CD4-positive, alpha-beta T cell treated with Interleukin-17A for 1 hour (primary cell): ENCODE measurements at regions not wholly inside any gene's neighbourhood (a gene's known extent, or its start where the extent isn't known, plus 50 kb on each side); places are given as distances from the start of the nearest gene placed in this dataset.
A peak's percentile ranks its signal among the peaks of the same experiment; 100 is the strongest.
"Not testable (repeated sequence)": the region's sequence is repeated elsewhere in the genome, so short reads cannot be mapped to it uniquely, and the experiment has no call there.

Source experiments
- DNase-seq: peaks from one replicate; pipeline ENCODE4 v3.0.0-alpha.2; 2020

DNA sequence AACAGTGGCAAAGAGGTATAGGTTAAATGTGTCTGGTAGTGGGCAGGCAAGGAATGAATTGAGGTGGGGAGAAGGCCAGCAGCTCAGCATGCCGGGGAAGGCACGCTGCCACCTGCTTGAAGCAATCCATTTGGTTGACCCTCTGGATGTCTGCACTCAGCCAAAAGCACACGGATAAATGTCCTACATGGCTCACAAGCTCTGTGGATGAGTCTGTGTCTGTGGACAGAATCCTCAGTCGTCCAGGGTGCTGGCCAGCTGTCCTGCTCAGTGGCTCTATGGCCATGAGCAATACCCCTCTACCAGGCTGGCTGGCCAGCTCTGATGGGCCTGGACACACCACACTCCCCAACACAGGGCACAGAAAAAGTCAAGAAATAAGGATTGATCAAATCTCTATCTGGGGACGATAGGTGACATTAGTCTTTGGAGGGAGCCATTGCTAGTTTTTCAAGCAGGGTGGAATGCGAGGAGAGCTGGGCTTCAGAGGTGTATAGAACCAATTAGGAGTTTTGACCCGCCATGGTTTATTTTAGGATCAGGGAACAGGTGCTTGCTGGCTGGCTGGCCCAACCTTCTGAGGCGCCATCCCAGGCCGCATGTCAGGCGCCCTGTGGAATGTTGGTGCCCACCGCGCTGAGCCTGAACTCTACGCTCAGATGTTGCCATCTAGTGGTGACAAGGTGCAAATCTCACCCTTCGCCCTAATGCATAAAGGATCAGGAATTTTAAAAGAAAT lies 493.4 kb downstream of the TNS3 start:
- DNase-seq, result peak; percentile 18

- no peak for DNase-seq
Observed at GRCh38 chr7:47087866-47088265, 494.0 kb downstream of the TNS3 start.

- no peak for DNase-seq
Observed at GRCh38 chr7:47085491-47086275, 496.2 kb downstream of the TNS3 start.

- DNase-seq, result no peak
Observed at GRCh38 chr7:47083476-47084250, 498.2 kb downstream of the TNS3 start.

DNA sequence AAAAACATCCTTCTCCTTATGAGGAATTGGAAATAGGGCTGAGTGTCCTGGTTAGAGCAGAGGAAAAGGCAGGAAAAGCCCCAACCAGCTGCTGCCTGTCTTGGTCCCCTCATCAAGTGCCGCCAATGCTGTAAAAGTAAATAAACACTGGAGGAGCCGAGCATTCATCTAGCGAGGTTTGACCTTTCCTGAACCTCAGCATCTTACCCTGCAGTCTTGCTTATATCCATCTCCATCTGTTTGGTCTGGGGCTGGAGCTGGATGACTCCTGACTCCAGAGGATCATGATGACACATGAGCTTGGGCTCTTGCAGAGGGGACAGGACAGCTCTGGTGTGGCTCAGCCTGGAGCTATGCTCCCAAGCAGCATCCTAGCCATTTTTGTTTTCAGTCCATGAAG lies 501.1 kb downstream of the TNS3 start:
- no peak for DNase-seq

GRCh38 chr7:47078241-47078640 lies 503.7 kb downstream of the TNS3 start:
- no peak for DNase-seq

DNA sequence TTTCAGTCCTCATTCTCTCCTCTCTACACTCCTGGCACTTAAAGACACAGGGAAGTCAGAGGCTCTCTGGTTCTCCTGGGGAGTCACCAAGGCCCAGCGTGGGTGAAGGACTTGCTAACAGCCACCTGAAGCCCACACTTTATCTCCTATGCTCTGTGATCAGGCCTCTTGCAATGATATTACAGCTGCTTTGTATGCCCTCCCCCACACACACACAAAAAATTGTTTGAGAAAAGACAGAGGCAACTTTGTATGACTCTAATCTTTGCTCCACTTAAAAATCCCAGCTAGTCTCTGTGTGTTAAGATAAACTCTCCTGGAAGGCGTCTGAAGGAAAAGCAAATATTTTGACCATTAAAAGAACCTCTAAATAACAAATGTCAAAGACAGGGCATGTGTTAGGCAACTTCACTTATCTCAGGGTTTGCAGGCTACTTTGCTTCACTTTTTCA lies 507.2 kb downstream of the TNS3 start:
- DNase-seq, result no peak

- DNase-seq, result no peak
Observed at GRCh38 chr7:47073284-47073683, 508.6 kb downstream of the TNS3 start.

DNA sequence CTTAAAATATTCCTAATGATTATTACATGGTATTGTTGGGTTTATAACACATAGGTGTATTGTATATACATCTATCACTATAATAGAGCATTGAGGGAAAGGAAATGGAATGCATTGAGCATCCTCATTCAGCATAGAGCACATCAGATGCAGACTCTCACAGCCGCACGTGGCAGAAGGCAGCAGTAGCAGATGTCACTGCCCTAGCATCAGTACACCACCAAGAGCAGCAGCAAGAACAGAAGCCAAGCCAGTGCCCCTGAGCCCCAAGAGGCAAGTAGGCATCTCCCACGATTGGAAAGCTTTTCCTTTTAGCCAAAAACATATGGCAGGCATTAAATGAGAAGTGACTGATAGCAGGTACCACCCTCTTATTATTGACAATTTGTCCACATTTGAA lies 510.0 kb downstream of the TNS3 start:
- no peak for DNase-seq

DNA sequence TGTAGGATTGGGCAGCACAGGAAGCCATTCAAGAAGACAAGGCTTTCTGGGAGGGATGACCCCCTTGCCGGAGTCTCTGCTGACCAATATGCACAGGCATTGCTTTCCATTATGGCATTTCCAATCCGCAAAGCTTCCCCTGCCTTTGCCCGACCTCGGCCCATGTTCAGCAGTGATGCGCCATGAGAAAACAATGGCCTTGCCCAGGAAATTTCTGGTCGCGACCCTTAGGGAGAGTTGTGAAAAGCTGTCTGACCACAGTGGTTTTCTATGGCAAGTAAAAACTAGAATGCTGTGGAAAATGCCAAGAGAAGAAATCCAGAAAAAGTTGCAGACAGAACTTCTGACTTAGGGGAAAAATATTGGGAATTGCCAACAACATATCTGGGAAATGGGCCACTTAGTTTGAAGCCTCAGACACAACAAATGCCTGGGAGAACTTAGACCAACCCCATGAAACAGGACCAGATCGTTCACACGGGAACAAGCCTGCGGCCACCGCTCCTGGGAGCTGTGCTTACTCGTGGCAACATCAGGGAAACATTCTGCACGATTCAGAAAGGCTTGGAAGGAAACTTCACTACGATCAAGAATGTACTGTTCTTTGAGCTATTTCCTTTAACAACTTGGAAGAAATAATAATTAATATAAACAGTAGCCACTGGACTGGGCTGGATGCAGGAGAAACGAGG lies 512.4 kb downstream of the TNS3 start:
- DNase-seq, result no peak

DNA sequence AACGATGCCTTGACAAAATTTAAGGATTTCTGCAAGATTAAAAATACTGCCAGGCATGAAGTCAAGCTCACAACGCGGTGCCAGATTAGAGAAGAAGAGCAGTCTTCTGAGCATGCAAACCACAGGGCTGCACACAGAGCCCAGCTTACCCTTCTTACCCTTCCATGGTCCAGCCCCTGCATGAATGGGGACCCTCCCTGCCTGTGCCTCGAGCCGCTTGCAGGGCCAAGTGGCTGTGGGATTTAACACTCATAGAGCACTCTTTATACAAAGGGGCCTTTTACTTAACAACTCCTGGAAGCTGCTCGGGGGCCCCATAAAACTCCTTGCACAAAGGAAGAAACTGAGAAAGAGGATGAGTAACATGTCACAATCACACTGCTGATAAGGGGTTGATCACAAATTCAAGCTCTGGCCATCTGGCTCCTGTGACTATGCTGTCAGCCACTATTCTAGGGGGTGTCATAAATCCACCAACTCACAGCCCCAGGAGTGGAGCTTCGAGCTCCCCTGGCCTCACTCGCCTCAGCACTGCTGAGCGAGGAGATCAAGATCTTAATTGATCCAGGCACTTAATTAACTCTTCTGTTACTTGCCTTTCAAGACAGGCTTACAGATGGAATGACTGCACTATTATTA lies 514.8 kb downstream of the TNS3 start:
- no peak for DNase-seq

DNA sequence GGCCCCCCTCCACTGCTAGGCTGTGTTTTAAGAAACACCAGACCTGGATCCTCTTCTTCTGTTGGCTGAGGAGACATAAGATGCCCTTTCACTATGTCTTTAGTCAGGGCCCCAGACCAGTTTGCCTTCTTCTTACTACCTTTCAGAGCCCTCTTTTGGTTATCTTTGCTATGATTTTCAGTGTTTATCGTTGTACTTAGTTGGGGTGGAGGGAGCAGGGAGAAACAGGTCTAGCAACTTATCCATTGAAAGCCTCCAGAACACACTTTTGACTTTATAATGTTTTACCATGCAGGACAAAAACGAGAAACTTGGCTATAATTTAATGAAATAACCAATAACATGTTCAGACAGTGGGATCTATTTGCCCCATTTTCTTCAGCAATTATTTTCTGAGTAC lies 525.2 kb downstream of the TNS3 start:
- DNase-seq, result no peak

- not testable (repeated sequence) for DNase-seq
Observed at GRCh38 chr7:47052541-47053208, 529.2 kb downstream of the TNS3 start.

GRCh38 chr7:47049234-47049774 lies 532.6 kb downstream of the TNS3 start:
- no peak for DNase-seq

- no peak for DNase-seq
Observed at GRCh38 chr7:47047384-47047783, 534.5 kb downstream of the TNS3 start.

GRCh38 chr7:47046949-47047348 lies 535.0 kb downstream of the TNS3 start:
- DNase-seq, result no peak

DNA sequence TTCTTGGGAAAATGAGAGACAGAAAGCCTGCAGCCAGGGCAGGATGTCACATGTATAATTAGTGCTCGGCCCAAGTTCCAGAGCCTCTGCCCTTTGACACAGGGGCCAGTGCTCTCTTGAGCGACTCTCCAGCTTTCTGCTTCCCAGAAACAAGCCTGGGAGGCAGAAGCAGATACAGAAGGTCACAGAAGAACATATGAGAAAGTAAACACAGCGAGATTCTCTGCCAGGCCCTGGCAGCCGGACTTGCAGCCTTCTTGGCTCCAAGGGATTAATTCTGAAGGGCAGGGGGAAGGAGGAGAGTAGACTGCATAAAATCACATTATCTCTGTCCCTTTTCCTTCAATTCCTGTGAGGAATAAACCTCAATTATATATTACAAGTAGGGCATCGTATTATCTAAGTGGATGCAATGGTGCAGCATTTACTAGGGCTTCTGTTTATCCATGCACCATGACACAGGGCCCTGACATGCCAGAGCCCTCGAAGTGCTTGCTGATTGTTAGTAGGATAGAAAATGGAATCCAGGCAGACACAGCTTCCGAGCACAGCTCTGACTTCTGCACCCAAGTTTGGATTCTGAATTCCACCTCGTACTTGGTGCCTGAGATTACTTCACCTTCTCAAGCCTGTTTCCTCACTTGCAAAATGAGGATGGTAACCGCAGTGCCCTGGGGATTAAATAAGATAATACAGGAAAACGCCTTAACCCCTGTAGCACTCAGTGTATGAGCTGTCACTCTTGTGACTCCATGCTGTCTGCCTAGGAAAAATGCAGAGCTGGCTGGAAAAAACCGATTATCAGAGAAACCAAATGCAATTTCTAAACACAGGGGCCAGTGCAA lies 536.5 kb downstream of the TNS3 start:
- no peak for DNase-seq

DNA sequence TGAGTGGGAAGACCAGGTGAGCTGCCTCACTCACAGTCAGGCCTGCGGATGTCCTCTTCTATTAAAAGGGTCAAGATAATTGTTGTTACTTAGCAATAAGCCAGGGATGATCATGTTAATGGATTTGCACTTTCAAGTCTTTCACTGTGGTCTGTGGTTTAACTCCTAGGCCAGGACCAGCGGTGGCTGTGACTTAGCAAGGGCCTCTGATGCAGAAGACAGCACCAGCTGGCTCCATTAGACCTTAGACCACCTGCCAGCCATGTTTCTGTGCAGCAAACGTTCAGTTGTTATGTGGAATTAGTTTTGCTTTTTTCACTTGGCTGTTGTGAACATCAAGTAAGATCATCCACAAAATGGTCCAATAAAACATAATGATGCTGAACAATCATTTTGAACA lies 537.3 kb downstream of the TNS3 start:
- DNase-seq, result no peak

DNA sequence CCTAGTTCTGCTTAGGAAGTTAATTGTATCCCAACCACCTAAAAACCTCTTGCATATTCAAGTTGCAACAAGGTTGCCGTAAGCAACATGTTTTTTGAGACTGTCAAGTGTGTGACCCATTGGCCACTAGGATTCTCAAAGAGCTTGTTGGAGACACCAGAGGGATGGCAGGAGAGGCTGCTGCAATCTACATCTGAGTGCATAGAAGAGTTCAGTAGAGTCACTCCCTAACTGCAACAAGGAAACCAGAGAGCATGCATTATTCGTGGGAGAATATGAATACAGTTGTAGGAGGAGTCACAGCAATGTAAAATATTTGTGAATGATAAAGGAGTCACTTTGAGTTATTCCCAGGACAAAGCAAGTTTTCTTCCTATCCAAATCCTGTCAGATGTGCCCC lies 538.6 kb downstream of the TNS3 start:
- DNase-seq, result no peak

- DNase-seq, result no peak
Observed at GRCh38 chr7:47042669-47043068, 539.2 kb downstream of the TNS3 start.
